H1 (cell line): ENCODE measurements at regions not wholly inside any gene's neighbourhood (a gene's known extent, or its start where the extent isn't known, plus 50 kb on each side); places are given as distances from the start of the nearest gene placed in this dataset.

ENCODE experiments used
- CTCF ChIA-PET: fragments of 300-600 bp; sonication (Branson Sonifier 250); formaldehyde crosslinking; loops from one replicate; lab custom pipeline; 2021; ENCODE audit not compliant: partially characterized antibody; lab: Charles Lee
- POLR2A ChIA-PET: fragments of 300-600 bp; sonication (Branson Sonifier 250); formaldehyde crosslinking; loops from one replicate; lab custom pipeline; 2021; ENCODE audit warnings: inconsistent platforms; ENCODE audit not compliant: partially characterized antibody; lab: Charles Lee
- DNase-seq, 2 experiments: peaks; one replicate each; pipeline versions ENCODE4 v3.0.0 to v3.0.0-alpha.2; 2010 to 2022; ENCODE audit warnings: low spot score in 2 of 2, low read depth in 1 of 2, mixed read lengths in 1 of 2
- FAIRE-seq: peaks from 2 replicates; lab custom pipeline; 2011; peaks lifted over from hg19 to GRCh38; lab: Jason Lieb, UNC
- H2AFZ ChIP-seq: 2 replicates; pipeline ENCODE4 v1.8.1; 2012; ENCODE audit warnings: low read length, inconsistent platforms
- H2AK5ac ChIP-seq: 2 replicates; pipeline ENCODE4 v1.6.1; 2013; ENCODE audit warnings: low read depth, low read length
- H2BK120ac ChIP-seq: replicated peaks from 2 replicates; pipeline ENCODE3; 2013; ENCODE audit warnings: low read depth, low read length, inconsistent platforms
- H2BK12ac ChIP-seq: 2 replicates; pipeline ENCODE4 v1.6.1; 2013; ENCODE audit warnings: low read depth, low read length
- H2BK15ac ChIP-seq: 2 replicates; pipeline ENCODE4 v1.6.1; 2013; ENCODE audit warnings: low read length
- H2BK20ac ChIP-seq: 2 replicates; pipeline ENCODE4 v1.6.1; 2013; ENCODE audit warnings: low read length
- H2BK5ac ChIP-seq: 2 replicates; pipeline ENCODE4 v1.6.1; 2013; ENCODE audit warnings: low read depth, low read length
- H3K14ac ChIP-seq: 2 replicates; pipeline ENCODE4 v1.6.1; 2013; ENCODE audit warnings: inconsistent platforms; ENCODE audit not compliant: insufficient read length
- H3K18ac ChIP-seq: 2 replicates; pipeline ENCODE4 v1.6.1; 2013; ENCODE audit warnings: low read length; ENCODE audit errors: extremely low read depth
- H3K23ac ChIP-seq: 2 replicates; pipeline ENCODE4 v1.6.1; 2013; ENCODE audit warnings: inconsistent platforms; ENCODE audit not compliant: insufficient read length
- H3K23me2 ChIP-seq: 2 replicates; pipeline ENCODE4 v1.6.1; 2013; ENCODE audit warnings: low read depth, low read length
- H3K27ac ChIP-seq: 2 replicates; pipeline ENCODE4 v1.6.1; 2011; ENCODE audit warnings: low read depth, low read length, inconsistent platforms
- H3K27me3 ChIP-seq, 4 experiments: replicated peaks in 1 of 4; 1 replicate in 1 of 4; 2 replicates in 3 of 4; pipeline versions ENCODE4 v1.6.1 to v1.8.1; 2011 to 2013; ENCODE audit warnings: low read length in 3 of 4, mild to moderate bottlenecking in 3 of 4, inconsistent platforms in 2 of 4, mixed read lengths in 2 of 4, moderate library complexity in 1 of 4; ENCODE audit not compliant: control insufficient read depth in 3 of 4, insufficient read depth in 3 of 4; ENCODE audit errors: extremely low read depth in 1 of 4
- H3K36me3 ChIP-seq, 4 experiments: 2 replicates each; pipeline versions ENCODE4 v1.6.1 to v1.8.1; 2011 to 2013; ENCODE audit warnings: mild to moderate bottlenecking in 4 of 4, low read length in 3 of 4, moderate library complexity in 2 of 4, control low read depth in 1 of 4, inconsistent platforms in 1 of 4; ENCODE audit not compliant: insufficient read depth in 4 of 4, control insufficient read depth in 2 of 4
- H3K4ac ChIP-seq: replicated peaks from 2 replicates; pipeline ENCODE3; 2013; ENCODE audit warnings: low read length, low read depth, mixed read lengths, inconsistent platforms; ENCODE audit not compliant: insufficient read length
- H3K4me1 ChIP-seq, 4 experiments: replicated peaks in 1 of 4; 1 replicate in 1 of 4; 2 replicates in 3 of 4; pipeline versions ENCODE4 v1.6.1 to v1.8.1; 2011 to 2013; ENCODE audit warnings: low read length in 3 of 4, inconsistent platforms in 2 of 4, mixed read lengths in 1 of 4; ENCODE audit not compliant: insufficient read depth in 4 of 4, control insufficient read depth in 3 of 4
- H3K4me2 ChIP-seq, 2 experiments: 2 replicates each; pipeline versions ENCODE4 v1.6.1 to v1.8.1; 2011 to 2013; ENCODE audit warnings: low read depth in 2 of 2, low read length in 2 of 2, control low read depth in 1 of 2, inconsistent platforms in 1 of 2, mild to moderate bottlenecking in 1 of 2; ENCODE audit not compliant: insufficient read depth in 1 of 2
- H3K4me3 ChIP-seq, 4 experiments: fragments of 200-600, 300-600 bp in 1 of 4; sonication (generic), shearing (Covaris generic), sonication (Bioruptor Twin) in 1 of 4; 2 replicates each; pipeline versions ENCODE4 v1.5.1 to v1.8.1; 2011 to 2016; ENCODE audit warnings: low read length in 4 of 4, low read depth in 3 of 4, control low read depth in 2 of 4, inconsistent platforms in 2 of 4, mild to moderate bottlenecking in 2 of 4, mixed read lengths in 1 of 4, moderate library complexity in 1 of 4; ENCODE audit not compliant: insufficient read depth in 2 of 4; ENCODE audit errors: extremely low read depth in 1 of 4
- H3K56ac ChIP-seq: replicated peaks from 2 replicates; pipeline ENCODE3; 2013; ENCODE audit warnings: low read depth, mild to moderate bottlenecking, mixed read lengths, low read length, inconsistent platforms; ENCODE audit not compliant: insufficient read length
- H3K79me1 ChIP-seq: 2 replicates; pipeline ENCODE4 v1.6.1; 2013; ENCODE audit warnings: low read depth, low read length, control low read depth
- H3K79me2 ChIP-seq, 2 experiments: 2 replicates each; pipeline versions ENCODE4 v1.6.1 to v1.8.1; 2012 to 2013; ENCODE audit warnings: low read length in 2 of 2, mild to moderate bottlenecking in 2 of 2, inconsistent platforms in 1 of 2; ENCODE audit not compliant: insufficient read depth in 2 of 2, control insufficient read depth in 1 of 2
- H3K9ac ChIP-seq, 4 experiments: replicated peaks in 1 of 4; 1 replicate in 1 of 4; 2 replicates in 3 of 4; pipeline versions ENCODE4 v1.6.1 to v1.8.1; 2011 to 2013; ENCODE audit warnings: low read depth in 3 of 4, low read length in 3 of 4, control low read depth in 2 of 4, mild to moderate bottlenecking in 2 of 4, moderate library complexity in 2 of 4, inconsistent platforms in 1 of 4; ENCODE audit errors: extremely low read depth in 1 of 4
- H3K9me3 ChIP-seq, 2 experiments: 2 replicates each; pipeline versions ENCODE4 v1.6.1 to v1.8.1; 2012 to 2013; ENCODE audit warnings: mild to moderate bottlenecking in 2 of 2, moderate library complexity in 2 of 2, control low read depth in 1 of 2, inconsistent platforms in 1 of 2, low read depth in 1 of 2, low read length in 1 of 2, mixed read lengths in 1 of 2; ENCODE audit not compliant: insufficient read depth in 2 of 2
- H4K20me1 ChIP-seq, 2 experiments: replicated peaks in 1 of 2; 2 replicates each; pipeline versions ENCODE3 to v1.8.1; 2011 to 2013; ENCODE audit warnings: inconsistent platforms in 2 of 2, low read length in 2 of 2, mild to moderate bottlenecking in 1 of 2; ENCODE audit not compliant: insufficient read depth in 2 of 2, control insufficient read depth in 1 of 2
- H4K5ac ChIP-seq: 2 replicates; pipeline ENCODE4 v1.6.1; 2013; ENCODE audit warnings: low read length, low read depth, mixed read lengths, inconsistent platforms; ENCODE audit not compliant: insufficient read length
- H4K8ac ChIP-seq: 2 replicates; pipeline ENCODE4 v1.8.0; 2013; ENCODE audit warnings: mild to moderate bottlenecking, moderate library complexity, low read length, inconsistent platforms; ENCODE audit not compliant: insufficient read depth; ENCODE audit errors: extremely low read depth
- H4K91ac ChIP-seq: replicated peaks from 2 replicates; pipeline ENCODE3; 2013; ENCODE audit warnings: low read length, mixed read lengths, inconsistent platforms; ENCODE audit not compliant: insufficient read length
- CBX5 ChIP-seq: fragments of 300-800, 300-1000 bp; sonication (generic); IDR thresholded peaks from 2 replicates; pipeline ENCODE4 v1.7.1; 2016; ENCODE audit warnings: antibody characterized with exemption, low read length, low read depth
- PHF8 ChIP-seq: fragments of 200-600 bp; sonication (generic); conservative IDR thresholded peaks from 2 replicates; pipeline ENCODE4 v1.7.1; 2012; ENCODE audit warnings: low read depth, mild to moderate bottlenecking, inconsistent platforms, low read length, moderate library complexity
- POLR2AphosphoS5 ChIP-seq: IDR thresholded peaks from 2 replicates; pipeline ENCODE4 v1.6.1; 2011; ENCODE audit warnings: low read depth, low read length
- RXRA ChIP-seq: IDR thresholded peaks from 2 replicates; pipeline ENCODE4 v1.6.1; 2011; ENCODE audit warnings: low read depth, mild to moderate bottlenecking, low read length, moderate library complexity; ENCODE audit not compliant: insufficient read depth
- SP1 ChIP-seq: IDR thresholded peaks from 2 replicates; pipeline ENCODE4 v1.6.1; 2011; ENCODE audit warnings: low read depth, low read length
- SP4 ChIP-seq: IDR thresholded peaks from 2 replicates; pipeline ENCODE4 v1.6.1; 2012; ENCODE audit warnings: low read length, inconsistent platforms
- TAF1 ChIP-seq: IDR thresholded peaks from 2 replicates; pipeline ENCODE4 v1.6.1; 2011; ENCODE audit warnings: mild to moderate bottlenecking, low read depth, low read length
- WGBS, 2 experiments: shearing (Covaris generic) in 1 of 2; methylation state at CpG; one replicate each; pipeline versions ENCODE4 v1.1.6 to v1.1.7; 2013 to 2015; ENCODE audit warnings: low lambda C conversion rate in 2 of 2, mixed read lengths in 2 of 2, inconsistent platforms in 1 of 2, low coverage in 1 of 2, missing lambda C conversion rate in 1 of 2; ENCODE audit not compliant: insufficient replicate concordance in 2 of 2, insufficient coverage in 1 of 2, insufficient read length in 1 of 2; ENCODE audit errors: extremely low coverage in 1 of 2, missing lambda C conversion rate in 1 of 2; 5-methylcytosine and 5-hydroxymethylcytosine counted together

DNA sequence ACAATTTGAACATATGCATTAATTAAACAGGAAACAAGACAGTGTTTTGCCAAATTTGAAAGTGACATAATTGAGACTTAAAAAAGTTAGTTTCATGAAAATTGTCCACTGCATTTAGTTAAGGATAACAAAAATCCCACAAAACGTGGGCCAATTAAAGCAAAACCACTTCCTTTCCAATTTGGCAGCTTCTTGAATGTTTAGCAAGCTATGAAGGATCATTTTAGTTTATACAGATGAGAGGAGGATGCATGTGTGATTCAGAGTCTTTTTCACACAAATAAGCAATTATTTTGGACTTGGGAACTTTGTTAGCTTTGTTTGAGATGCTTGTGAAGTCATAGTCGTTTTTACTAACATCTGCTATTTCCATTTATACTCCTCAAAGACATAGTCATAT is 109.6 kb downstream of the ATXN7L3B start:
- no peaks in the 10 kb centered on the region for H4K20me1 ChIP-seq
- no peak overlapping the region for H2BK5ac ChIP-seq
- no peak overlapping the region for H3K27ac ChIP-seq
- H3K23me2 ChIP-seq = no peaks in the 10 kb centered on the region
- no peak overlapping the region for H2BK12ac ChIP-seq
- FAIRE-seq (no peak), DNase-seq (no peak)
- H3K27me3 ChIP-seq = no peaks in the 10 kb centered on the region
- H2AK5ac ChIP-seq = no peak overlapping the region
- no peak overlapping the region for H3K4ac ChIP-seq
- no peak overlapping the region for H3K18ac ChIP-seq
- no peaks in the 10 kb centered on the region for H3K4me1 ChIP-seq
- H2BK20ac ChIP-seq = no peak overlapping the region
- H3K36me3 ChIP-seq = no peaks in the 10 kb centered on the region
- WGBS, 2 experiments = 73% methylated on average over 2 of the region's 2 CpGs; no CpG with 5 or more reads in 1 of the 2 experiments
- no peak overlapping the region for H3K14ac ChIP-seq
- H3K79me2 ChIP-seq = no peaks in the 10 kb centered on the region
- H2AFZ ChIP-seq = no peak overlapping the region
- no peak overlapping the region for H3K56ac ChIP-seq
- no peak overlapping the region for H2BK120ac ChIP-seq
- no peak overlapping the region for H3K4me2 ChIP-seq
- no peaks in the 10 kb centered on the region for H3K9me3 ChIP-seq
- no peak overlapping the region for H3K4me3 ChIP-seq
- CTCF ChIA-PET = interaction anchor here (1.2 to 4.2 kb wide), 3 partner anchors 230 to 535 kb away, joined by 3 to 13 read pairs (median 6); no protein-coding TSS in a partner anchor
- H2BK15ac ChIP-seq = no peak overlapping the region
- H4K91ac ChIP-seq = no peak overlapping the region
- no peak overlapping the region for H3K9ac ChIP-seq
- H4K8ac ChIP-seq = no peak overlapping the region
- no peak overlapping the region for H3K23ac ChIP-seq
- POLR2A ChIA-PET = no interaction called here
- no peak overlapping the region for H4K5ac ChIP-seq
- TF ChIP-seq POLR2AphosphoS5 (no peak), CBX5 (no peak), TAF1 (no peak), SP1 (no peak), PHF8 (no peak), RXRA (no peak), SP4 (no peak)
- H3K79me1 ChIP-seq = no peaks in the 10 kb centered on the region
